SK-N-SH treated with all-trans-retinoic acid at 6 μM for 48 hours (cell line): ENCODE measurements at regions not wholly inside any gene's neighbourhood (a gene's known extent, or its start where the extent isn't known, plus 50 kb on each side); places are given as distances from the start of the nearest gene placed in this dataset.

Experiments
- ISL1 ChIP-seq: fragments of 250-450 bp; sonication (Bioruptor Pico); IDR thresholded peaks from 2 replicates; pipeline ENCODE4 v2.1.2; 2022; ENCODE audit warnings: mild to moderate bottlenecking, moderate library complexity
- SNAI2 ChIP-seq: fragments of 250-450 bp; sonication (Bioruptor Pico); IDR thresholded peaks from 2 replicates; pipeline ENCODE4 v1.5.0; 2020; ENCODE audit warnings: mild to moderate bottlenecking, moderate library complexity
- TCF4 ChIP-seq: fragments of 250-450 bp; sonication (Bioruptor Pico); IDR thresholded peaks from 2 replicates; pipeline ENCODE4 v1.8.0; 2021; ENCODE audit warnings: mild to moderate bottlenecking, moderate library complexity, borderline replicate concordance
- TOX ChIP-seq: fragments of 250-450 bp; sonication (Bioruptor Pico); IDR thresholded peaks from 2 replicates; pipeline ENCODE4 v1.8.0; 2021; ENCODE audit warnings: mild to moderate bottlenecking, moderate library complexity, borderline replicate concordance

- TF ChIP-seq SNAI2 (CRISPR knock-in tag): no peak
- no peak for TF ChIP-seq TOX (CRISPR knock-in tag)
- no peak for TF ChIP-seq TCF4
- no peak for TF ChIP-seq ISL1
Measured at GRCh38 chr1:5680600-5680999, 311.6 kb downstream of the NPHP4 start.
